Nephron progenitor cell (in vitro differentiated cells): ENCODE measurements at regions not wholly inside any gene's neighbourhood (a gene's known extent, or its start where the extent isn't known, plus 50 kb on each side); places are given as distances from the start of the nearest gene placed in this dataset.

ENCODE experiments used
- DNase-seq: peaks from one replicate; pipeline ENCODE4 v3.0.0; 2021
- H3K27ac Mint-ChIP-seq: 2 replicates; pipeline ENCODE4 v1.8.0; 2021; ENCODE audit warnings: mild to moderate bottlenecking, moderate library complexity, mixed read lengths
- H3K27me3 Mint-ChIP-seq: 2 replicates; pipeline ENCODE4 v1.8.0; 2021; ENCODE audit warnings: mild to moderate bottlenecking, low read depth, mixed read lengths; ENCODE audit not compliant: poor library complexity
- H3K36me3 Mint-ChIP-seq: 2 replicates; pipeline ENCODE4 v1.8.0; 2021; ENCODE audit warnings: low read depth, mixed read lengths
- H3K4me1 Mint-ChIP-seq: 2 replicates; pipeline ENCODE4 v1.8.0; 2021; ENCODE audit warnings: mixed read lengths
- H3K4me3 Mint-ChIP-seq: 2 replicates; pipeline ENCODE4 v1.8.0; 2021; ENCODE audit warnings: mild to moderate bottlenecking, moderate library complexity, mixed read lengths
- H3K9me3 Mint-ChIP-seq: 2 replicates; pipeline ENCODE4 v1.8.0; 2021; ENCODE audit warnings: mild to moderate bottlenecking, moderate library complexity, mixed read lengths
- TF ChIP-seq, protein P1 (sequence below): fragments of 200-600 bp; sonication (generic); IDR thresholded peaks from 2 replicates; pipeline ENCODE4 v1.5.0; 2021; ENCODE audit warnings: antibody characterized with exemption

DNA sequence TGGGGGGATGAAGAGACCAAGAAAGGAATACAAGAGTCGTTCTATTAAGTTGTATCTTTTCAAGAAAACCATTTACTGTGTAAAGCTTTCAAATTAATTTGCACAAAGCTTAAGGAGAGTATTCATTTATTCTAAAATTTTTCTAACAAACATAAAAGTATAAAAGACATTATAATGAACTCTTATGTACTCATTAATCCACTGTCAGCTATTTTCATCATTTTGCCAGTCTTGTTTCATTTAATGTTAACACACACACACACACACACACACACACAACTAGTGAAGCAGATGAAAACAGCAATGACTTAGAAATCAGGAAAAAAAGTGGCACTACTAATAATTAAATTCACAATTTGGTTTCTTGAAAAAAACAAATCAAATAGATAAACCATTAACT lies 176.7 kb downstream of the TLE1 start:
- H3K27me3 Mint-ChIP-seq = peaks cover 10% of the 10 kb centered on the region
- TF ChIP-seq, protein P1, sequence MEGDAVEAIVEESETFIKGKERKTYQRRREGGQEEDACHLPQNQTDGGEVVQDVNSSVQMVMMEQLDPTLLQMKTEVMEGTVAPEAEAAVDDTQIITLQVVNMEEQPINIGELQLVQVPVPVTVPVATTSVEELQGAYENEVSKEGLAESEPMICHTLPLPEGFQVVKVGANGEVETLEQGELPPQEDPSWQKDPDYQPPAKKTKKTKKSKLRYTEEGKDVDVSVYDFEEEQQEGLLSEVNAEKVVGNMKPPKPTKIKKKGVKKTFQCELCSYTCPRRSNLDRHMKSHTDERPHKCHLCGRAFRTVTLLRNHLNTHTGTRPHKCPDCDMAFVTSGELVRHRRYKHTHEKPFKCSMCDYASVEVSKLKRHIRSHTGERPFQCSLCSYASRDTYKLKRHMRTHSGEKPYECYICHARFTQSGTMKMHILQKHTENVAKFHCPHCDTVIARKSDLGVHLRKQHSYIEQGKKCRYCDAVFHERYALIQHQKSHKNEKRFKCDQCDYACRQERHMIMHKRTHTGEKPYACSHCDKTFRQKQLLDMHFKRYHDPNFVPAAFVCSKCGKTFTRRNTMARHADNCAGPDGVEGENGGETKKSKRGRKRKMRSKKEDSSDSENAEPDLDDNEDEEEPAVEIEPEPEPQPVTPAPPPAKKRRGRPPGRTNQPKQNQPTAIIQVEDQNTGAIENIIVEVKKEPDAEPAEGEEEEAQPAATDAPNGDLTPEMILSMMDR = no peak
- H3K4me1 Mint-ChIP-seq = peaks cover 16% of the 10 kb centered on the region
- no peak overlapping the region for H3K27ac Mint-ChIP-seq
- DNase-seq = no peak
- H3K4me3 Mint-ChIP-seq = no peak overlapping the region
- peaks cover 5% of the 10 kb centered on the region for H3K36me3 Mint-ChIP-seq
- H3K9me3 Mint-ChIP-seq = peaks cover 12% of the 10 kb centered on the region

DNA sequence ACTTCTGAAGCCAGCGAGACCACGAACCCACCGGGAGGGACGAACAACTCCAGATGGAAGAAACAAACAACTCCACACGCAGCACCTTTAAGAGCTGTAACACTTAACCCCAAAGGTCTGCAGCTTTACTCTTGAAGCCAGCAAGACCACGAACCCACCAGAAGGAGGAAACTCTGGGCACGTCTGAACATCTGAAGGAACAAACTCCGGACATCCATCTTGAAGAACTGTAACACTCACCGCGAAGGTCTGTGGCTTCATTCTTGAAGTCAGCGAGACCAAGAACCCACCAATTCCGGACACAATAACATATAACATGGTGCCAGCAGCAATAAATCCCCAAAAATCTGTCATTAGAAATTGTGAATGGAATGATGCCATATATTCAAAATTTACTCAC lies 180.9 kb downstream of the TLE1 start:
- TF ChIP-seq, protein P1 = no peak
- Mint-ChIP-seq H3K4me3 (no peak overlapping the region), H3K4me1 (no peaks in the 10 kb centered on the region), H3K27ac (no peak overlapping the region), H3K9me3 (peaks cover 15% of the 10 kb centered on the region), H3K27me3 (peaks cover 10% of the 10 kb centered on the region), H3K36me3 (peaks cover 5% of the 10 kb centered on the region)
- DNase-seq = no peak

DNA sequence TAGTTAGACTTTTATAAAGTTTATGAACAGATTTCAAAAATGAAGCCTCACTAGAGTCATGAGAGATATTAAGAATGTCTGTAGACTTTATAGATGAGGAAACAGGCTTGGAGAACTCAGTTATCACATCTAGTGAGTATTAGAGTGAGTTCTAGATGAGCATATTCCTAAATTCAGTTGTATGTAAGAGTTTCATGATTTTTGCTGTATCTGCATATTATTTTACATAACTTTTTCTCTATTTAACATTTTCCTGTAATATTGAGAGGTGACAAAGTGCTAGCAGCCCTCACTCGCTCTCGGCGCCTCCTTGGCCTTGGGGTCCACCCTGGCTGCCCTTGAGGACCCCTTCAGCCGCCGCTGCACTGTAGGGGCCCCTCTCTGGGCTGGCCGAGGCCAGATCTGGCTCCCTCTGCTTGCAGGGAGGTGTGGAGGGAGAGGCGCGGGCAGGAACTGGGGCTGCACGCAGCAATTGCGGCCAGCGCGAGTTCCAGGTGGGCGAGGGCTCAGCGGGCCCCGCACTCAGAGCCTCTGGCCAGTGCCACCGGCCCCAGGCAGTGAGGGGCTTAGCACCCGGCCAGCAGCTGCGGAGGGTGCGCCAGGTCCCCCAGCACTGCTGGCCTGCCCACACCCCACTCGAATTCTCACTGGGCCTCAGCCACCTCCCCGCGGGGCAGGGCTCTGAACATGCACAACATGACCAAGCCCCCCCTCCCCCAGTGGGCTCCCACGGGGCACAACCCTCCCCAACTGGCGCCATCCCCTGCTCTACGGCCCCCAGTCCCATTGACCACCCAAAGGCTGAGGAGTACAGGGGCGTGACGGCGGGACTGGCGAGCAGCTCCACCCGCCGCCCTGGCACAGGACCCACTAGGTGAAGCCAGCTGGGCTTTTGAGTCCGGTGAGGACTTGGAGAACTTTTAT lies 182.1 kb downstream of the TLE1 start:
- peaks cover 5% of the 10 kb centered on the region for H3K36me3 Mint-ChIP-seq
- H3K4me1 Mint-ChIP-seq = no peaks in the 10 kb centered on the region
- DNase-seq = no peak
- TF ChIP-seq, protein P1 = no peak
- no peak overlapping the region for H3K4me3 Mint-ChIP-seq
- H3K9me3 Mint-ChIP-seq = peaks cover 15% of the 10 kb centered on the region
- H3K27ac Mint-ChIP-seq = no peak overlapping the region
- peaks cover 10% of the 10 kb centered on the region for H3K27me3 Mint-ChIP-seq

DNA sequence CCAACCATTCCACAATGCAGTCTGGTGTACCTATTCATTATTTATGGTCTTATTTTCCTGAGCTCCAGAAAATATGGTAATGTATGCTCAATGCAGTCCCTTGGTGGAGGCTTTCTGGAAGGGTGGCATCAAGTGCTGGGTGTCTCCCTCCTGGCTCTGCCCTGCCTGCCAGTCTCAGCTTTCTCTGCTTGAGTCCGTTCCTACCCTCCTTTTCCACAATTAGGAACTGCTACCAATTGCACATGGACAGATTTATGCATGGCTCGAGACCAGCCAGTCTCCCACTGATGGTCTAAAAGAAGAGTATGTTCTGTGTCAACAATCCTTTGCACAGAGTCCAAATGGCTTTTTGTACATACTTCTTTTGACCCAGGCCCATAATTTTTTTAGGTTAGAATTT lies 189.8 kb downstream of the TLE1 start:
- Mint-ChIP-seq H3K36me3 (no peaks in the 10 kb centered on the region), H3K27ac (no peak overlapping the region), H3K9me3 (no peaks in the 10 kb centered on the region), H3K27me3 (peaks cover 4% of the 10 kb centered on the region), H3K4me1 (peaks cover 31% of the 10 kb centered on the region), H3K4me3 (no peak overlapping the region)
- no peak for DNase-seq
- TF ChIP-seq, protein P1 = no peak

DNA sequence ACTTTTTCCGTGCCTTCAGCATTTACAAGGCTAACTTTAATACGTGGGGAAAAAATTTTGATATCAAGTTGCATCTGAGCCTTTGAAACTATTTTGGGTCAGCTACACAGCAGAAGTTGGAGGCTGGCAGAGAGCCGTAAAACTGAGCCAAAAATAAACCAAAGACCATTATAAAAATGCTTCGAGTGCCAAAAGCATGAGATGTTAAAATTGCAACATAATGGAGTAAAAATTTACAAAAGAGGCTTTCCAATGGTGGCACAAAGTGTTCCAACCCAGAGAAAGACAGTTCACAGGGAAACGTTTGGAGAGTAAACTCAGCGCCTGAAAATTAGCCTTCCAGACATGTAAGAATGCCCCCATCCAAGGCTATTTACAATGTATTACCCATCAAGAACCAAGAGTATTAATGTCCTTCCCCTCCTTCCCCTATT lies 190.3 kb downstream of the TLE1 start:
- Mint-ChIP-seq H3K4me1 (peaks cover 31% of the 10 kb centered on the region), H3K4me3 (no peak overlapping the region), H3K36me3 (no peaks in the 10 kb centered on the region), H3K27me3 (peaks cover 3% of the 10 kb centered on the region), H3K9me3 (no peaks in the 10 kb centered on the region), H3K27ac (no peak overlapping the region)
- TF ChIP-seq, protein P1 = no peak
- DNase-seq = no peak

DNA sequence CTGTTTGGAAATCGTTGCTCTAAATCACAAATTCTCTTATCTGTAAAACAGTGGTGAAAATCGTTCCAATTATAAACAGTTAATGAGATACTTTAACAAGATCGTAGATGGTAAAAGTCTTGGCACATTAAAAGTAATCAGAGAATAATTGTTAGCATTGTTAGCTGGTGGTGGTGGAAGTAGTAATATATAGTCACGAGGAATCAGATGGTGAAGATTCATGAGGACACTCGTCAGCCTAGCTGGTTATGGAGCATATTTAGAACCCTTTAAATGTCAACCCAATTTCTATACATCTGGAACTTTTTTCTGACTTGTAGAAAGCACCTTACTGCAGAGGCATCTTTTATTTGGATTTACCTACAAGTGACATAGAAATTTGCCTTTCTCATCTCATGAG lies 190.8 kb downstream of the TLE1 start:
- H3K27ac Mint-ChIP-seq = no peak overlapping the region
- TF ChIP-seq, protein P1 = no peak
- no peaks in the 10 kb centered on the region for H3K9me3 Mint-ChIP-seq
- no peaks in the 10 kb centered on the region for H3K36me3 Mint-ChIP-seq
- no peak for DNase-seq
- no peak overlapping the region for H3K4me3 Mint-ChIP-seq
- no peaks in the 10 kb centered on the region for H3K27me3 Mint-ChIP-seq
- H3K4me1 Mint-ChIP-seq = peaks cover 31% of the 10 kb centered on the region
